Parathyroid adenoma (tissue), 2 donors: ENCODE measurements at regions not wholly inside any gene's neighbourhood (a gene's known extent, or its start where the extent isn't known, plus 50 kb on each side); places are given as distances from the start of the nearest gene placed in this dataset.

Experiments
- H2AFZ ChIP-seq: fragments of 300-600 bp; sonication (generic); one replicate; pipeline ENCODE4 v1.7.0; 2017; ENCODE audit warnings: antibody characterized with exemption, mild to moderate bottlenecking
- H3K27ac ChIP-seq: fragments of 300-600 bp; sonication (generic); one replicate; pipeline ENCODE4 v1.7.0; 2017
- H3K27me3 ChIP-seq: fragments of 300-600 bp; sonication (generic); one replicate; pipeline ENCODE4 v1.7.0; 2017; ENCODE audit warnings: low read length; ENCODE audit not compliant: control insufficient read depth, insufficient read depth
- H3K36me3 ChIP-seq: fragments of 300-600 bp; sonication (generic); one replicate; pipeline ENCODE4 v1.7.0; 2017; ENCODE audit warnings: low read length; ENCODE audit not compliant: control insufficient read depth, insufficient read depth
- H3K4me1 ChIP-seq: fragments of 300-600 bp; sonication (generic); one replicate; pipeline ENCODE4 v1.7.0; 2017; ENCODE audit warnings: control low read depth
- H3K4me2 ChIP-seq: fragments of 300-600 bp; sonication (generic); one replicate; pipeline ENCODE4 v1.7.0; 2017; ENCODE audit warnings: low read length
- H3K4me3 ChIP-seq: fragments of 300-600 bp; sonication (generic); one replicate; pipeline ENCODE4 v1.7.0; 2017; ENCODE audit warnings: low read depth, low read length
- H3K79me2 ChIP-seq: fragments of 300-600 bp; sonication (generic); one replicate; pipeline ENCODE4 v1.7.0; 2017; ENCODE audit warnings: control low read depth
- H3K9ac ChIP-seq: fragments of 300-600 bp; sonication (generic); one replicate; pipeline ENCODE4 v1.7.0; 2017; ENCODE audit warnings: mild to moderate bottlenecking
- H3K9me3 ChIP-seq: fragments of 300-600 bp; sonication (generic); one replicate; pipeline ENCODE4 v1.7.0; 2017; ENCODE audit warnings: low read length; ENCODE audit not compliant: control insufficient read depth
- TF ChIP-seq, protein P1 (sequence below): fragments of 300-600 bp; sonication (generic); IDR thresholded peaks from one replicate; pipeline ENCODE4 v1.7.0; 2017; ENCODE audit warnings: antibody characterized with exemption, mild to moderate bottlenecking
- donor health status: primary hyperparathyroidism.

GRCh38 chr6:144344646-144345045, 59.5 kb downstream of the UTRN start:
- Histone ChIP-seq H3K79me2 (peaks cover 38% of the 10 kb centered on the region), H3K4me3 (no peak overlapping the region), H2AFZ (no peak overlapping the region), H3K36me3 (no peaks in the 10 kb centered on the region), H3K9me3 (no peaks in the 10 kb centered on the region), H3K27ac (no peak overlapping the region), H3K4me2 (no peak overlapping the region), H3K9ac (no peak overlapping the region), H3K4me1 (peaks cover 10% of the 10 kb centered on the region), H3K27me3 (no peaks in the 10 kb centered on the region)
- TF ChIP-seq, protein P1, sequence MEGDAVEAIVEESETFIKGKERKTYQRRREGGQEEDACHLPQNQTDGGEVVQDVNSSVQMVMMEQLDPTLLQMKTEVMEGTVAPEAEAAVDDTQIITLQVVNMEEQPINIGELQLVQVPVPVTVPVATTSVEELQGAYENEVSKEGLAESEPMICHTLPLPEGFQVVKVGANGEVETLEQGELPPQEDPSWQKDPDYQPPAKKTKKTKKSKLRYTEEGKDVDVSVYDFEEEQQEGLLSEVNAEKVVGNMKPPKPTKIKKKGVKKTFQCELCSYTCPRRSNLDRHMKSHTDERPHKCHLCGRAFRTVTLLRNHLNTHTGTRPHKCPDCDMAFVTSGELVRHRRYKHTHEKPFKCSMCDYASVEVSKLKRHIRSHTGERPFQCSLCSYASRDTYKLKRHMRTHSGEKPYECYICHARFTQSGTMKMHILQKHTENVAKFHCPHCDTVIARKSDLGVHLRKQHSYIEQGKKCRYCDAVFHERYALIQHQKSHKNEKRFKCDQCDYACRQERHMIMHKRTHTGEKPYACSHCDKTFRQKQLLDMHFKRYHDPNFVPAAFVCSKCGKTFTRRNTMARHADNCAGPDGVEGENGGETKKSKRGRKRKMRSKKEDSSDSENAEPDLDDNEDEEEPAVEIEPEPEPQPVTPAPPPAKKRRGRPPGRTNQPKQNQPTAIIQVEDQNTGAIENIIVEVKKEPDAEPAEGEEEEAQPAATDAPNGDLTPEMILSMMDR: no peak

DNA sequence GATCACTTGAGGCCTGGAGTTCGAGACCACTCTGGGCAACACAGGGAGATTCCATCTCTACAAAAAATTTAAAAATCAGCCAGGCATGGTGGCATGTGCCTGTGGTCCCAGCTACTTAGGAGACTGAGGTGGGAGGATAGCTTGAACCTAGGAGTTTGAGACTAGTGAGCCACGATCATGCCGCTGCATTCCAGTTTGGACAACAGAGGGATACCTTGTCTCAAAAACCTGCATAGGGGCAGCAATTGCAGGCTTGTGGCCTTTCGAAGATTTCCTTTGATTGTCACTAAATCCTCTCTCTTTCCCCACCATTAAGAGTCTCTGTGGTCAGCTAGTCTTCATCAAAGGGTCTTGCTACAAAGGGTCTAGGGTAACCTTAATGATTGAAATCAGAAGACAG, 60.3 kb downstream of the UTRN start:
- Histone ChIP-seq H3K36me3 (no peaks in the 10 kb centered on the region), H2AFZ (no peak overlapping the region), H3K9me3 (no peaks in the 10 kb centered on the region), H3K4me1 (peaks cover 18% of the 10 kb centered on the region), H3K4me3 (no peak overlapping the region), H3K4me2 (no peak overlapping the region), H3K27ac (no peak overlapping the region), H3K27me3 (no peaks in the 10 kb centered on the region), H3K9ac (no peak overlapping the region), H3K79me2 (peaks cover 31% of the 10 kb centered on the region)
- TF ChIP-seq, protein P1: no peak

DNA sequence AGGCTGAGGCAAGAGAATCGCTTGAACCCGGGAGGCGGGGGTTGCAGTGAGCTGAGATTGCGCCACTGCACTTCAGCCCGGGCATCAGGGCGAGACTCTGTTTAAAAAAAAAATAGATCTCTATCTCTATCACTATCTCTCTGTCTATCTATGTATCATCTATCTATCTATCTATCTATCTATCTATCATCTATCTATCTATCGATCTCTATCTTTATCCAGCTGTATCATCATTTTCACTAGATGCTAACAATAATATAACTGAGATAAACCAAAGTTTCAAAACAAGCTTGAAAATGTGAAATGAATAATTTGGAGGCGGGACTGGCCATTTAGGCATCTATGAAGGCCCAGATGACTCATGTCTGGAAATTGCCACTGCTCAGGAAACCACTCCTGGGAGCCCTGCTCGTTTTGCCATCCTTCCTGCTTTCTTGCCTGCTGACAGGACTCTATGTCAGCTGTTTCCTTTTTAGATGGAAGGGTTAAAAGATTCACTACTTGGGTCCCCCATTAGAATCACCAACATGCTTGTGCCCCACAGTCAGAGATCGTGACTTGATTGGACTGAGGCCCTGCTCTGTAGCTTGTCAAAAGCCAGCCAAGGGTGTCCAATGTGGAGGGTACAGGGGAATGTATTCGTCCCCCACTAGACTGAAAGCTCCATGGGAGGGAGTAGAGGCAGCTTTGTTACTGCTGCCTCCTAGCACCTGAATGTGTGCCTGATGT, 61.7 kb downstream of the UTRN start:
- Histone ChIP-seq H3K4me2 (peak overlapping the region; percentile 19), H3K4me3 (no peak overlapping the region), H2AFZ (no peak overlapping the region), H3K36me3 (no peaks in the 10 kb centered on the region), H3K9me3 (no peaks in the 10 kb centered on the region), H3K27me3 (no peaks in the 10 kb centered on the region), H3K27ac (no peak overlapping the region), H3K79me2 (peaks cover 29% of the 10 kb centered on the region), H3K4me1 (peaks cover 21% of the 10 kb centered on the region), H3K9ac (no peak overlapping the region)
- TF ChIP-seq, protein P1: no peak

DNA sequence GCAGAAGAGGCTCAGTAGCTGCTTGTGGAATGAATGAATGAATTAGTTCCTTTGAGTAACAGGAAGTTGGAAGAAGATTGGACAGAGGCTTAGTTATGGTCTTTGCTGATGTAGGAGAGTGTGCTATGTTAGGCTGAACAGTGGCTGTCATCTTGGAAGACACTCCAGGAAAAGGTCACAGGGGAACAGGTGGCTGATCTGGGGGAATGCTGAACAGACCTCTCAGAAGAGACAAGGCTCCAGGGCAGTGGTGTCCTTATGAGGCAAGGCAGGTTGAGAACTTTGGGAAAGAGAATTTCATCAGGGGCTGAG, 62.3 kb downstream of the UTRN start:
- H3K4me2 ChIP-seq: no peak overlapping the region
- H3K27ac ChIP-seq: no peak overlapping the region
- no peaks in the 10 kb centered on the region for H3K36me3 ChIP-seq
- TF ChIP-seq, protein P1: no peak
- H3K9me3 ChIP-seq: no peaks in the 10 kb centered on the region
- H3K4me3 ChIP-seq: no peak overlapping the region
- no peak overlapping the region for H2AFZ ChIP-seq
- peaks cover 26% of the 10 kb centered on the region for H3K79me2 ChIP-seq
- H3K9ac ChIP-seq: no peak overlapping the region
- H3K27me3 ChIP-seq: no peaks in the 10 kb centered on the region
- H3K4me1 ChIP-seq: peaks cover 24% of the 10 kb centered on the region

- no peak overlapping the region for H3K4me2 ChIP-seq
- H3K9ac ChIP-seq: no peak overlapping the region
- H3K27me3 ChIP-seq: no peaks in the 10 kb centered on the region
- no peaks in the 10 kb centered on the region for H3K36me3 ChIP-seq
- H3K4me1 ChIP-seq: peaks cover 24% of the 10 kb centered on the region
- TF ChIP-seq, protein P1: no peak
- H3K27ac ChIP-seq: no peak overlapping the region
- peaks cover 25% of the 10 kb centered on the region for H3K79me2 ChIP-seq
- no peaks in the 10 kb centered on the region for H3K9me3 ChIP-seq
- H2AFZ ChIP-seq: no peak overlapping the region
- H3K4me3 ChIP-seq: no peak overlapping the region
These were observed 62.8 kb downstream of the UTRN start for GRCh38 chr6:144347933-144348332.
